Fibroblast of skin of abdomen (primary cell): ENCODE measurements at regions not wholly inside any gene's neighbourhood (a gene's known extent, or its start where the extent isn't known, plus 50 kb on each side); places are given as distances from the start of the nearest gene placed in this dataset.

ENCODE experiments used
- DNase-seq: peaks from one replicate; pipeline ENCODE4 v3.0.0-alpha.2; 2013

DNA sequence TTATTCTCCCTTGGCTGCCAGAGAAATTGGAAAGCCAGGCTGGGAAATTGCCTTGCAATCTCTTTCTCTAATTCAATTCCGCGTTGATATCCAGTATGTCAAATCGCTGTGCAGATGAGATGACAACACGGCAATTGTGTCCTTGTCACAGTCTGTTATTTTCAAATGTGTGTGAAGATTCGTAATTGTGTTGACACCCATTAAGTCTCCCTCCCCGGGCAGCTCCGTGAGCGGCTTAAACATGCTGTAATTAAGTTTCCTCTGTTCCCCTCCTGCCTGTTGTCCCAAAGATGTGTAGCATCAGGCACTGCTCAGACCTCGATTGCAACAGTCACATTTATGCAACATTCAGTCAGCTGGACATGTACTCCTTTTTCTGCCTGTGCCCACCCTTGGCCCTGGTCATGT, 209.5 kb downstream of the LPIN1 start:
- DNase-seq = no peak

DNA sequence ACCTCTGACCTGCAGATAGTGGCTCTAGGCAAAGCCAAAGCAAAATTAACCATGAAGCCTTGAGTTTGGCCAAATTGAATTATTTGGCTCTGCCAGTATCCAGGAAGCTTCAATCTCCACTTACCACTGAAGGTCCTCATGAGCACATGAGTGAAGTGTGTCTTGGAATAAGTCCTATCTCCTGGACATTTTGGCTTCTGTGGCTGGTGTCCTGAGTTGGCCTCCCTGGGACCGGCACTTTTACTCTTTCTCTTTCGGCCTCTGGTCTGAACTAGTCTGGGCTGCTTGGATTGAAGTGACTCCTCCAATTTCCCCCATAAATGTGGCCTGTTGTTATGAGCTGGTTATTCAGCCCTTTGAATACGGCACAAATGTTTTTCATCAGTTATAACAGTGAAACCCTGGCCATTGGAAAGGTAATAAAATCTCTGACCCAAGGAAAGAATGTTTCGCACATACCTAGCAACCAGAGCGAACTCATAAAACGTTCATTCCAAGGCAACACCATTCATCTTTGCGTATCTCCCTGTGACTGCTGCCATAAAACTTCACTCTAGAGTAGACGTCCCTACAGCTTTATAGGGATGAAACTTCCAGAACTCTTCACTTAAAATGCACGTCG, 216.4 kb downstream of the LPIN1 start:
- DNase-seq = no peak

DNA sequence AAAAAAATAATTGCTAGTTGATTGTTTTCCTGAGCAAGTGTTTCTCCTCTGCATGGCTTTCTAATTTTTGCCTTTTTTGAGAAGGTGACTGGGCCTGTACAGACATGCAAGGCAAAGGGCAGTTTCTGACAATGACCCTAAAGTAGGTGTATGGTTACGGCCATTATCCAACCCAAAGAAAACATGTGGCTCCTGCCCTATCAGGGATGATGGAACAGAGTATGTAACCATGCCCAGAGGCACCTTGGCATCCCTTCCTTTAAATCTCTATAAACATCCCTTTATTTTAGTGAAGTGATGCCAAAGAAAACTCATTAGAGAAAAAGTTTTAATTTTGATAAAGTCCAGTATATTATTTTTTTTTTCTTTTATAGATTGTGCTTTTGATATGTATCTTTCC, 217.5 kb downstream of the LPIN1 start:
- DNase-seq = no peak

DNA sequence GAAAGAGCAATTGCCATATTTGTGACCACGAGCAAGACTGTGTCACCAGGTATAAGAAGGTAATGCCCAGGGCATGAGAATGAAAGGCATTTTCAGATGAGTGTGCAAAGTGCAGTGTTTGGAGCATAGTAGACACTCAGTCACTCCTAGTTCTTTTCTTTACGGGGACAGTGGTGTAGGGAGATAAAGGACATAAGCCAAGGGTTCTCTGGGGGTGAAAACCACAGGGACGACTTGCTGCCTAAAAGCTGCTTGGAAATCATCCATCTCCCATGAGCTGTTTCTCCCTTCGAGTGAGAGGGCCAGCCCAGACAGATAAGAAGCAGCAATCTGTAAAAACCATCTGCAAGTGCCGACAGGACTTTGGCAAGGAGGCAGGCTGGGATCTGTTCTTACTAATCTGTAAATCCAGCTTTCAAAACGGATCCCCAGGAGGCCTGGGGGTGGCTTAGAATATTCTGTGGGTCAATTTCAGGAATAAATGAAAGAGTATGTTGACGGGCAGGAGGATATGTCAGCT, 221.6 kb downstream of the LPIN1 start:
- peak; percentile 81 for DNase-seq

DNA sequence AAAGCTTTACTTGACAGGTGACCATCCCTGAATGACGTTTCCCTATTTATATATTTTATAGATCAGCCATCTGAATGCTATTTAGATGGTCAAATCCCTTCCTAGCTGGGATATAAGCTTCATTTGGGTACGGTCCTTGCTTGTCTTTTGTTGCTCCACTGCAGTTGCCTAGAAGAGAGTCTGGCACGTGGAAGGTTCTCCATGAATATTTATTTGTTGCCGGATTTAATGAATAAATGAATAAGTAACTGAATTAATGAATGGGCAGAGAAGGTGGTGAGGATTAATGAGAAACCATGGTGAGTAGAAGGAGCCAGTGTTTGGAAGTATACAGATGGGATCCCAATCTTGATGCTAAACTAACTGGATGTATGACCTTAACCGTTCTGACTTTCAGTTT, 222.1 kb downstream of the LPIN1 start:
- no peak for DNase-seq

DNA sequence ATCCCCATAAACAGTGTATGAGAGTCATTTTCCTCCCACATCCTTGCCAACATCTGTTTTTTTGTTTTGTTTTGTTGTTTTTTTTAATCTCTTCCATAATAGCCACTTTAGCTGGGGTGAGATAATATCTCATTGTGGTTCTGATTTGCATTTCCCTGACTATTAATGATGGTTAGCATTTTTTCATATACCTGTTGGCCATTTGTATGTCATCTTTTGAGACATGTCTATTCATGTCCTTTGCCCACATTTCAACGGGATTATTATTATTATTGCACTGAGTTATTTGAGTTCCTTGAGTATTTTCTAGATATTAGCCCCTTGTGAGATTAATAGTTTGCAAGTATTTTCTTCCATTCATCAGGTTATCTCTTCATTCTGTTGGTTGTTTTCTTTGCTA, 223.3 kb downstream of the LPIN1 start:
- no peak for DNase-seq

DNA sequence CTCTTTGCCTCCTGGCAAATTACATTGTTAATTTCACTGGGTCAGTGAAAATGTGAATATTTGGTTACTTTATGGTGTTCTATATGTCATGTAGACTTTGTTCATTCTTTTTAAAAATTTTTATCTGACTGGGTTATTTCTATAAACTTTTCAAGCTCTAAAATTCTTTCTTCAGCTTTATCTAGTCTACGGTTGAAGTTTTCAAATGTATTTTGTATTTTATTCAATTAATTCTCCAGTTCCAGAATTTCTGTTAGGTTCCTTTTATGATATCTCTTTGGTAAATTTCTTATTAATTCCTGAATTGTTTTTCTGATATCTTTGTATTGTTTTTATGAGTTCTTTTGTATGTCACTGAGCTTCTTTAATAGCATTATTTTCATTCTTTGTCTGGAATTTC, 228.1 kb downstream of the LPIN1 start:
- no peak for DNase-seq

DNA sequence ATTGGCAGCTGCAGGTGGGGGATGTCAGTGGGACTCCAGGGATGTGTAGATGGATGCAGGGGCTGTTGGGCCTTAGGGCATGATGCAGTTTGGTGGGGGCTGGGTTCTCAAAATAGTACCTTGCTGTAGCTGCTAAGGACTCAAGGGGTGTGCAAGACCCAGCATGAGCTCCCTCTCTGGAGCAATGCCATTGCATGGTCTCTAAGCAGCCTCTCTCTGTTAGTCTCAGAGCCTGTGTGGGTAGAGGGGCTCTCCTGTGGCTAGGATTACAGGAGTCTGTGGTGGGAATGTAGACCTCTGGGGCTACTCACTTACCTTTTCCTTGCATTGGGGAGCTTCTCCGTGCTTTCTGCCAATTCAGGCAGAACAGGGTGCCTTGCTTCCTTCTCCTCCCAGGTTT, 228.9 kb downstream of the LPIN1 start:
- DNase-seq = no peak

DNA sequence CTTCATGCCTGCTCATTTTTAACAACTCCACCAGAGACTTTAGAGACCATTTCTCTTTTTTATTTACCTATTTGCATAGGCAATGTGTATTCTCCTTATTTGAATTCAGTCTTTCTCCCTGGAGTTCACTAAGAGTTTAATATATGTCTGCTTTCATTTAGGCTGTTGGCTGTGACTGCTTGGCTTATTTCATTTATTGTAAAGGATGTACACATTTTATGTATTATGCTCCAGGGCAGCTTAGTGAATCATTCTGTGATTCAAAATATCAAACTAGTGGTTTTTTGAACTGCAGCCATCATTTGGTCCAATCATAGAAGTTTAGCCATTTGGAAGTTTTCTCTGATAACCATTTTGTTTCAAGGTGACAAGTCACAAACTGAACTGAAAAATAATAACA, 229.6 kb downstream of the LPIN1 start:
- DNase-seq = peak; percentile 30

DNA sequence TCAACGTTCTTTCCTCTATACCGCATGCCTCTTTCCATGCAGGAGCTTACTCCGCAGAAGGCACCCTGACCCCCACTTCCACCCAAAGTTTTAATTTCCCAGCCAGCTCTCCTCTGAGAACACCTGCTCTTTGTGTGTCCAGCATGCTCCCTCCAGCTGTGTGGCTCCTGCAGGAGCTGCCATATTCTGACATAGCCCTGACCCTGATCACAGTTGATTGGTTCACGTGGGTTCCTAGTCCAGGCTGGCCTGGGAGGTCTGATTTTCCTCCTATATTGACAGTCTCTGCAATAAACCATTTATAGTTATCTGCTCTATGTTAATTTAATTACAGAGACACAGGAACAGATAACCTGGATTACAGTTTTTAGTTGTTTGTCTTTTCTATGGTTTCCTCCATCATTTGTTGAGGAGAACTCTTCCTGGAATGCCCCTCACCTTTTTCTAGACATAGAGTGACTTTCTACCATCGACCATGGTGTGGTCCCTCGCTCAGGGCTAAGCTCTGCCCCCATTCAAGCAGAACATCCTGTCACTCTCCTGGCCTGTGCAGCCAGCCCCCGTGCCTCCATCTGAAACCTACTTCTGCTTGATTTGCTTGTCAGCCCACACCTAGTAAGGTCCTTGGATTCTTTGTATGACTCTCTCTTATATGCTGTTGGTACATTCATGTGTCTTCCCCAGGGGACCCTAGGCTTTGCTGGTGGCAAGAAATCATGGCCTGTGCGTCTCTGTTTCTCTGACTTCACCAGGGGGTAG, 231.5 kb downstream of the LPIN1 start:
- DNase-seq = no peak

DNA sequence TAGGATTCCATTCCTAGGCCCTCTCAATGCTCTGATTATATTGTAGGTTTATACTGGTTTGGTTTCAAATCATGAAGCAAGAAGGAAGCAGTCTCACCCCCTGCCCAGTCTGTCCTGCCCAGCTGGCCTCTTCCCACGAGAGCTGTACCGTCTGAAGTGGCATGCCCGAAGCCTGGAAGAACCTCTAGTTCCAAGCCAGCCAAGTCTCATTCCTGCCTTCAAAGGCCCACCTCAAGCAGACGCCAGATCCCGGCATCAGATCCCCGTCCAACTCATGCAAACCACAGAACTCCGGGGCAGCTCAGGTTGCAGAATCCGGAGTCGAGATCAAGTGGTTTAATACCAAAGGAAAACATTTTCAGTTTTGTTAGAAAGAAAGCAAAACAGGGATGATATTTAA, 234.4 kb downstream of the LPIN1 start:
- DNase-seq = no peak

DNA sequence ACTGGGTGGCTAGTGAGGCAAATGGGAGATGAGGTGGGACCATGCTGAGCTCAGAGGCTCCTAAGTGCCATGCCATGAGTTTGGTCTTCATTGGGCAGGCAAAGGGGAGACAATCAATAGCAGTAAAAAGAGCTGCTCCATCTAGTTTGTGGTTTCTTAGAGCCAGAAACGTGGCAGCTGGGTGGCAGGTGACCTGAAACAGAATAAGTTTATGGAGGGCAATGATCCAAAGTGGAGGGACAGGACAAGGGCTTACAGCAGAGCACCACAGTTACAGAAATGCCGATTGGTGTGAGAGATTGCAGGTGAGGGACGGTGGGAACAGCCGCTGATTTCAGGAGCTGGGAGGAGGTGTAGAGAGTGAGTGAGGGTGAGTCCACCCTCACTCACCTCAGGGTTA, 237.0 kb downstream of the LPIN1 start:
- DNase-seq = no peak

DNA sequence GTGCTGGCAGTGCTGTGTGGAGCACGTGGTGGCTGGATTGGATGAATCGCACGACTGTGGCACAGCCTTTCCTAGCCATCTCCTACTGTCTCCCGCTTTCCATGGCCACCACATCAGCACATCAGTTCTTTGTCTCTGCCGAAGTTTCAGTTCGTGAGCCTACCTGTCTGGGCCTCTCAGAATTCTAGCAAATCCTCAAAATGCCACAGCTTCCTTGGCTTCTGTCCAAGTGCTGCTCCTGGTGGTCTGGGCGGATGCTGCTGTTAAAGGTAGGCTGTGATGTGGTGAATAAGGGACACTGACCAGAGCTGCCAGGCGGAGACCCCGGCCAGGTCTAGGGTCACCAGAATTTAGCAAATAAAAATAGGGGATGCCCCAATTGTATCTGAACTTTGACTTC, 237.4 kb downstream of the LPIN1 start:
- DNase-seq = no peak

DNA sequence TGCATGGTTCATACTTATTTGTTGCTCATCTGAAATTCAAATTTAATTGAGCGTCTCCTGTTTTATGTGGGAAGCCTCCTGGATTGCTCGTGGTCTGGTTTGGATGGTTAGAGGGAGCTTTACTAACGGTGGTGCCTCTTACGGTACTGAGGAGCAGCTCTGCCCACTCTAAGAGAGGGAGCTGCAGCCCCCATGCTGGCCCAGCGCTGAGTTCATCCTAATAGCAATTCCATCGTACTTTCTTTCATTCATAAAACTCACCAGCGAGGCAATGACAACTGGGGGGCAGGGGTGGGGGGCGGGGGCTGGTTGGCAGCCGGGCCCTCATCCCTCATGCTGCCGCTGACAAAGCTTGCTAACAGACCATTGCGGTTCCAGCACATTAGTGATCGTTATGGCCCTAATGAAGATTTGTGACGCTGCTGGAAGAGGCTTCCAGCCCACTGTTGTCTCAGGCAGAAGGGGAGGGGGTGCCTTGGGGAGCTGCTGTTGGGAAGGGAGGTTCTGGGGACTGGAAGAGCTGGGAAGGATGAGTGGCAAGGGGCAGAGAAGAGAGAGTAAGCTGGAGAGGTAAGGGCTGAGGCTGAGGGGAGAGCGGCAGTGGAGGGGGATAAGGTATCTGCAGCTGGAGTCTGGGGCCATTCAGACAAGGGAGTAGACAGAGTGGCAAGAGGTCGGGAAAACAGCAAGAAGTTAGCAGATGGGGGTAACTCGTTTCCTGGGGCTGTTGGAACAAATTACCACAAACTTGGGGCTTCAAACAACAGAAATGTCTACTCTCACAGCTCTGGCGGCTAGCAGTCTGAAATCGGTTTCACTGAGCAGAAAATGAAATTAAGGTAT, 238.1 kb downstream of the LPIN1 start:
- no peak for DNase-seq

DNA sequence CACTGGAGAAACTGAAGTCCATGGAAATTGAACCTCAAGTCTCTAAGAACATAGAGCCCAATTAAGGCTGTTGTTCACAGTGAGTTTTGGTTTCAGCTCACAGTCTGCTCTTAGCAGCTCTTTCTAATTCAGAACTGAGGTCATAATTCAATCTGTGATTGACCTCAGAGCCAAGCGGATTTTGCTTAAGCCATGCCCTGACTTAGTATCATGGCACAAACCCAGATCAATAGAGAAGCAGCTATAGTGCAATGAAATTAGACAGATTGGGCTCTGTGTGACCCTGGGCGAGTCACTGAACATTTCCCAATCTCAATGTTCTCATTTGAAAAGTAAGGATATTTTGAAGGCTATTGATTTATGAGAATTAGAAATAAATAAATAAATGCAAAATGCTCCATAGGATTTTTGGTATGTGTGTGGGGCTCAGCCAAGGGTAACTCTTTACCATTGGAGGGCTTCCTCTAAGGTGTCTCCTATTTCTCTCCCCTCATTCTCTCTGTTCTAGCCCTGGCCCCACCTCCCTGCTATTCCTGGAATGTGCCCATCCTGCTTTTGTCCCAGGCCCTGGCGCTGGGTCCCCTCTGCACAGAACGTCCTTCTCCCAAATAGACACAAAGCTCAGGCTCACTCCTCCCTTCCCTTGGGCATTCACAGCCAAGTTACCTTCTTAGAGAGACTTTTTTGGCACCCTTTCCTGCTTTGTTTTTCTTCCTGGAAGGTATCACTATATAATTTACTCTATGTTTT, 239.6 kb downstream of the LPIN1 start:
- no peak for DNase-seq

DNA sequence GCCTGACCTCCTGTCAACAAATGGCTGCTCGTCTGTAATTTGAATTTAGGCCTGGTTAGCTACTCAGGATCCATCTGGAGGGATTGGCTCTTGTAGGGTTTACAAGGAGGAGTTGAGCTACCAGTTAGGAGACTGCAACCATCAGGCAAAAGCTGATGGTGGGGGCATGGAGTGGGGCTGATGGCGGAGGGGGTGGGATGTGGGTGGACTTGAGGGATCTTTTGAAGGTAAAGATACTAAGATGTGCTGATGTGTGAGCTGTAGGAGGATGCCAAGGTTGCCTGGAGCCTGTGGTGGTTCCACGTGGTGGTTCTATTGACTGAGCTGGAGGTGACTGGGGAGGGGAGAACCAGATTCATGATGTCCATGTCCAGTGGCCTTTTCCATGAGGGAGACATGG, 240.7 kb downstream of the LPIN1 start:
- DNase-seq = no peak

DNA sequence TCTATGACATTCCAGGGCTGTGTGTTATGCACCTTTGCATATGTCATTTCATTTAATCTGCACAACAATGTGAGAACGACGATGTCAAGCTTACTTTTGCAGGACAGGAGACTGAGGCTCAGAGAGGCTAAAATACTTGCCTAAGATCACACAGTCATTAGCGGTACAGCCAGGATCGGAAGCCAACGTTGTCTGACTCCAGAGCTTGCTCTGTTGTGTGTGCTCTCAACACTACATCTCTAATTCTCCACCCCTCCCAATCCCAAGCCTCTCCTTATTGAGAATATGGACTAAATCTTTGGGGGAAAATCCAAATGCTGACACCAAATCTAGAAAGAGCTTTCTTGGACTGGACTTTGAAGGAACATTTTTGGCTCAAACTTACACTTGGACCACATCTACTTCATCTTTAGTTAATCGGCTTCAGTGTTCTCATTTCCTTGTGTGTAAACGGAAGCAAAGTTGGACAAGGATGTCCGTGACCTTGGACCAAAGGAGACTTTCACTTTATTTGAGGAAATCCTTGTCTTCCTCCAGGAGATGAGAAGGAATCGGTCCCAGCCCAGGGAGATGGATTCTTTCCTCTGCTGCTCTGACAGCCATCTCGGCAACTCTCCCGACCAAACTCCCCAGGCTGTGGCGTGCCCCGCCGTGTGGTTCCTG, 242.4 kb downstream of the LPIN1 start:
- no peak for DNase-seq

DNA sequence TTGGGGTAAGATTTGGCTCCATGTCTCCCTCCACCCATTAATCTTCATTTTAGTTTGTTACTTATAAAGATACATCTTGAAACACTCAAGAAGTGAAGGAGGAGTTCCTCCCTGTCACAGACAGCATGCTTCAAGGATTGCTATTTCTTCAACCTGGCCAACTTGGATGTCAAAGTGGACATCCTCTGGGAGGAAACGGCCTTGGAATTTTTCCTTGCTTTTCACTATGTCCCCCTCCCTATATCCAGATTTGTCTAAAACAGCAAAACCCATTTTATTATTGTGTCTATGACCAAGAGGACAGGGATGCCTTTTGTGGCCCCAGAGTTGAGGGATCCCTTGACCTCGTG, 242.9 kb downstream of the LPIN1 start:
- no peak for DNase-seq

DNA sequence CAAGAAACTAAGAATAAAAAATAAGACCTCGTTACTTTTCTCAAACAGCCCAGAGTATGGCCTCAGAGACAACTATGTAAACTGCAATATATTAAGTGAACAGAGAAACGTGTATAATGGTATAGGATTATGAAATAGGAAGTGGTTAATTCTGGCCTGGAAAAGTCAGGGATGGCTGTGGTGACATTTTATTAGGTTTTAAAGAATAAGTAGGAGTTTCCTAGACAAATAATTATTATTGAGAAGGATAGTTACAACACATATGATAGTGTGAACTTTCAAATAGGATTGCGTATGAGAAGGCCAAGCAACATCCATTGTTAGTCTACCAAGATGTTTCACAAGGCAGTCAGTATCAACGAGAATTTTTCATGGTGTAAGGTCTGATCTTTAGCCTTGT, 244.1 kb downstream of the LPIN1 start:
- no peak for DNase-seq

DNA sequence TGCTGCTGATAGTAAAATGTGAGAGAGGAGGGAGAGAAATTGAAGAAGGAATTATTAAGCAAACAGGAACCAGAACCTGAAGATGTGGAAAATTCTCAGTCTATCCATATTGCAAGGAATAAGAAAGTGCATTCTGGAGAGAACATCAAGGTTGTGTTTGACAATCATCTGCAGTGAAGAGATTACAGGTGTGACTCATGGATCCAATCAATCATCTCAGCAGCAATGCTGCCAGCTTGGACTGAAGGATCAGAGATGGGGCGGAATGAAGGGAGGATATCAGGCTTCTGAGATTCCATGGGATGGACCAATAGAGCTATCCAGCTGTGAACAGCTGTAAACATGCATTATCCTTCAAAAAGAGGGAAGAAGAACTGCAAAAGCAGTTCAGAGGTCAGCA, 247.3 kb downstream of the LPIN1 start:
- no peak for DNase-seq

DNA sequence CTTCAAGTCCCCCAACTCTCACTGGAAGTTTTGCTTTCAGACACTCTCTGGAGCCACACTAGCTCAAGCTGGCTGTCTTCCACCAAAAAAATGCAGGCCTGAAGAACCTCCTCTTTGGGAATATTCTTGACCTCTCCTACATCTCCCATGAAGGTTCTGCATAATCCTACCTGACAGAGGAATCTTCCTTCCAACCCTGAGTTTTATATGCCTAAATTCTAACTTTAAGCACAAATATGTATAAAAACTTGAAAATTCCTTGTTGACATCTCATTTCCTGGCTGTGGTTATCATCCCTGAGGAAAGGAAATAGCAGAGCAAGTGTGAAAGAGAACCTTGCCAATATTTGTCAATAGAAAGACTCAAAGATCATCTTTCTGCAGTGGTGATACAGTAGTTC, 249.0 kb downstream of the LPIN1 start:
- DNase-seq = peak; percentile 75

DNA sequence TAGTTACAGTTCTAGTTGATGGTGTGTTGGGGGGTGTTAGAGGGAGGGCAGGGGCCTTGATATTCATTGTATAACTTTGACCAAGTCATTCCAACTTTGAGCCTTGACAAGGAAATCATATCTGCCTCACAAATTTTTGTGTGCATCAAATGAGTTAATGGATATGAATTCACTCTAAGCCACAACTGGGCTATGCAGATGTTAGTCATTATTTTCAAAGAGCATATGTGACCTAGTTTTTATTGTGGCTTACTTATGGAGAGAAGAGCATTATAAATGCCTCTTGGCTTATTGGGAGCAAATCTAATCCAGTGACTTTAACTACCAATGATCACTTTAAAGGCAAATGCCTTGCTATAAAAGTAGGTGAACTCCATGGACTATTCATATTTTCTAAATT, 250.2 kb downstream of the LPIN1 start:
- DNase-seq = peak; percentile 84
